ENCODE measurements at regions not wholly inside any gene's neighbourhood (a gene's known extent, or its start where the extent isn't known, plus 50 kb on each side); places are given as distances from the start of the nearest gene placed in this dataset.
A peak's percentile ranks its signal among the peaks of the same experiment; 100 is the strongest.
"Not testable (repeated sequence)": the region's sequence is repeated elsewhere in the genome, so short reads cannot be mapped to it uniquely, and the experiment has no call there.

- H3K27me3 ChIP-seq (ENCODE audit: low read depth), result no peaks in the 10 kb centered on the region
- H3K4me3 ChIP-seq, result no peak overlapping the region
- no peaks in the 10 kb centered on the region for H3K36me3 ChIP-seq (replicated peaks)
- no peak for DNase-seq (ENCODE audit: low spot score in 2 of 2)
- in situ Hi-C loops (cut with MboI; ENCODE audit: low sequenced_read_pairs), result no loop called here
- no peaks in the 10 kb centered on the region for H3K4me1 ChIP-seq
- H3K9me3 ChIP-seq, result no peaks in the 10 kb centered on the region
Measured at GRCh38 chr1:245084551-245084950, 70.2 kb upstream of the KIF26B start.

GRCh38 chr1:245079021-245079609 is 75.7 kb upstream of the KIF26B start:
- in situ Hi-C loops (cut with MboI; ENCODE audit: low sequenced_read_pairs), result no loop called here
- Histone ChIP-seq H3K4me3 (no peak overlapping the region), H3K4me1 (0 out of 2 replicates have a peak, but pooled peaks cover under 1% of the 10 kb centered on the region), H3K9me3 (no peaks in the 10 kb centered on the region), H3K36me3 (replicated peaks) (no peaks in the 10 kb centered on the region), H3K27me3 (ENCODE audit: low read depth) (no peaks in the 10 kb centered on the region)
- DNase-seq (ENCODE audit: low spot score in 2 of 2), result peak in 1 of 2 experiments; percentile 11

GRCh38 chr1:245074898-245075297 is 79.9 kb upstream of the KIF26B start:
- no peak for DNase-seq (ENCODE audit: low spot score in 2 of 2)
- Histone ChIP-seq H3K9me3 (no peaks in the 10 kb centered on the region), H3K36me3 (replicated peaks) (no peaks in the 10 kb centered on the region), H3K27me3 (ENCODE audit: low read depth) (no peaks in the 10 kb centered on the region), H3K4me3 (no peak overlapping the region), H3K4me1 (peaks cover 3% of the 10 kb centered on the region; the same call in 1 of the 2 replicates)
- in situ Hi-C loops (cut with MboI; ENCODE audit: low sequenced_read_pairs), result no loop called here

DNA sequence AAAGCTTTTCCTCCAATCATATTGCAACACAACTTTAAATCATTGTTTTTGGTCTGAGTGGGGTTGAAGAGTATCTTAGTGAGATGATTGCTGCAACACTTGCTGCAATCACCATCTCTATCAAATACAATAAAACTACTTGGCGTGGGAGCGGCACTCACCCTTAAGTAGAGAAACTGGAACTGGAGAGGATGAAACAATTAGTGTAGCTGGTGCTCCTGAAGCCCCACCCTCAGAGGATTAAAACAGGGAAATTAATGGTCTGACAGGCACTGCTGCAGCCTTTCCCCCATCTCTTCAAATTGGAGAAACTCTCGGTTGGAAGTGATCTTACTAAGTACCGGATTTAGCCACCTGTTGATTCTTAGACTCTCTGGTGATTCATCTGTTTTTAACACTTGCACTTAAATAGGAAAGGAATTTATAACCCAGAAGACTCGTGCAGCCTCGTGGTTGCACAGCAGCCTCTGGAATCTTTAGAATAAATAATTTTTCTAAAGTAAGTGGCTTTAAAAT is 80.5 kb upstream of the KIF26B start:
- H3K36me3 ChIP-seq (replicated peaks), result no peaks in the 10 kb centered on the region
- H3K9me3 ChIP-seq, result no peaks in the 10 kb centered on the region
- H3K4me3 ChIP-seq, result no peak overlapping the region
- DNase-seq (ENCODE audit: low spot score in 2 of 2), result peak; percentile 39 to 64
- peaks cover 3% of the 10 kb centered on the region; the same call in 1 of the 2 replicates for H3K4me1 ChIP-seq
- in situ Hi-C loops (cut with MboI; ENCODE audit: low sequenced_read_pairs), result no loop called here
- no peaks in the 10 kb centered on the region for H3K27me3 ChIP-seq (ENCODE audit: low read depth)

DNA sequence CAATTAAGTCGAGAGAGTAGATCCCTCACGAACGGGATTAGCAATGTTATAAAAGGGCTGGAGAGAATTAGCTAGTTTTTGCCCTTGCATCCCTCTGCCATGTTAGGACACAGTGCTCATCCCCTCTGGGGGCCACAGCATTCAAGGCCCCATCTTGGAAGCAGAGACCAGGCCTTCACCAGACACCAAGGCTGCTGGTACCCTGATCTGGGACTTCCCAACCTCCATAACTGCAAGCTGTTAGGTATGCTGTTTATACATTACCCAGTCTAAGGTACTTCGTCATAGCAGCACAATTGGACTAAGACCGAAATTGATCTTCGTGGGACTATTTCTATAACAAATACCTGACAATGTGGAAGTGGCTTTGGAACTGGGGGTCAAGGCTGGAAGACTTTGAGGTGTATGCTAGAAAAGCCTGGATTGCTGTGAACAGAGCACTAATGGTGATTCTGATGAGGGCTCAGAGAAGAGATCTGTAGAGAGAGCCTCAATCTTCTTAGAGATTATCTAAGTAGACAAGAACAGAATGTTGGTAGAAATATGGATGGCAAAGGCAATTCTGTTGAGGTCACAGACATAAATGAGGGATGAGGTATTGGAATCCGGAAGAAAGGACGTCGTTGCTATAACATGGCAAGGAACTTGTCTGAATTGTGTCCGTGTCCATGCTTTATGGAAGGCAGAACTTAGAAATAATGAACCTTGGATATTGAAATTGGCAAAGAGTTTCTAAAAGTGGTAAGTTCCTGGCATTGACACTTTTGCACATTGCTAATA is 83.8 kb upstream of the KIF26B start:
- in situ Hi-C loops (cut with MboI; ENCODE audit: low sequenced_read_pairs), result no loop called here
- no peak for DNase-seq (ENCODE audit: low spot score in 2 of 2)

GRCh38 chr1:245067257-245067656 is 87.5 kb upstream of the KIF26B start:
- no peak overlapping the region for H3K4me3 ChIP-seq
- H3K4me1 ChIP-seq, result no peaks in the 10 kb centered on the region
- H3K36me3 ChIP-seq (replicated peaks), result no peaks in the 10 kb centered on the region
- in situ Hi-C loops (cut with MboI; ENCODE audit: low sequenced_read_pairs), result no loop called here
- H3K9me3 ChIP-seq, result no peaks in the 10 kb centered on the region
- H3K27me3 ChIP-seq (ENCODE audit: low read depth), result no peaks in the 10 kb centered on the region
- DNase-seq (ENCODE audit: low spot score in 2 of 2), result no peak

More for the DNA sequence above, 83.8 kb upstream of the KIF26B start:
- no peak overlapping the region for H3K4me3 ChIP-seq
- H3K36me3 ChIP-seq (replicated peaks), result no peaks in the 10 kb centered on the region
- H3K27me3 ChIP-seq (ENCODE audit: low read depth), result no peaks in the 10 kb centered on the region
- H3K9me3 ChIP-seq, result no peaks in the 10 kb centered on the region
- peaks cover 3% of the 10 kb centered on the region; the same call in 1 of the 2 replicates for H3K4me1 ChIP-seq

GRCh38 chr1:245062741-245063305 is 92.0 kb upstream of the KIF26B start:
- H3K27me3 ChIP-seq (ENCODE audit: low read depth), result no peaks in the 10 kb centered on the region
- H3K4me3 ChIP-seq, result no peak overlapping the region
- no peak for DNase-seq (ENCODE audit: low spot score in 2 of 2)
- H3K9me3 ChIP-seq, result no peaks in the 10 kb centered on the region
- no peaks in the 10 kb centered on the region for H3K4me1 ChIP-seq
- no peaks in the 10 kb centered on the region for H3K36me3 ChIP-seq (replicated peaks)
- in situ Hi-C loops (cut with MboI; ENCODE audit: low sequenced_read_pairs), result no loop called here

GRCh38 chr1:245061808-245062207 is 93.0 kb upstream of the KIF26B start:
- DNase-seq (ENCODE audit: low spot score in 2 of 2); in situ Hi-C loops (cut with MboI; ENCODE audit: low sequenced_read_pairs); H3K36me3 ChIP-seq (replicated peaks); H3K9me3 ChIP-seq; H3K4me3 ChIP-seq; H3K4me1 ChIP-seq; H3K27me3 ChIP-seq (ENCODE audit: low read depth): not testable (repeated sequence)

DNA sequence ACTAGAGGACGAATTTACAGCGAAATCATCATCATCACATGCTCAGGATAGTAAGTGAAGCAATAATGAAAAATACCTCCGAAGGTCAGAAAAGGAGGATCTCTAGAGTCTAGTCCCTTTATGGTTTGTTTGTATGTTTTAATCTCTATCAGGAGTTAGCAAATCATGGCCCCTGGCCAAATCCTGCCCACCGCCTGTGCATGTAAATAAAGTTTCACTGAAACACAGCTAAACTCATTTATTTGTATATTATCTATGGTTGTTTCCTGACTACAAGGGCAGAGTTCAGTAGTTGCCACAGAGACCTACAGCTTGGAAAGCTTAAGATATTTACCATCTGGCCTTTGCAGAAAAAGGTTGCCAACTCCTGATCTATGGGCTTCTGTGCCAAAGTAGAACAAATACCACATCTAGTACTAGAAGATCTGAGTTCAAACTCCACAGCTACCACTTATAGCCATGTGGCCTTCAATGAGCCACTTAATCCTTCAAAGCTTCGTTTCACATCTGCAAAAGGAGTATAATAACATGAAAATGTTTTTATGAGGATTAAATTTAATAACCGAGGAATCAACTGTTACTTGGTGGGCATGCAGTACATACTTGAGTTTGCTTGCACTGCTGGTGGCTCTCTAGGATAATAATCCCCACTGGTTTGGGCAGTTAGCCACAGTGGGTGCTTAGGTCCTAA is 94.0 kb upstream of the KIF26B start:
- no peak overlapping the region for H3K4me3 ChIP-seq
- H3K4me1 ChIP-seq, result no peaks in the 10 kb centered on the region
- H3K36me3 ChIP-seq (replicated peaks), result no peaks in the 10 kb centered on the region
- H3K9me3 ChIP-seq, result no peaks in the 10 kb centered on the region
- no peak for DNase-seq (ENCODE audit: low spot score in 2 of 2)
- in situ Hi-C loops (cut with MboI; ENCODE audit: low sequenced_read_pairs), result no loop called here
- no peaks in the 10 kb centered on the region for H3K27me3 ChIP-seq (ENCODE audit: low read depth)

DNA sequence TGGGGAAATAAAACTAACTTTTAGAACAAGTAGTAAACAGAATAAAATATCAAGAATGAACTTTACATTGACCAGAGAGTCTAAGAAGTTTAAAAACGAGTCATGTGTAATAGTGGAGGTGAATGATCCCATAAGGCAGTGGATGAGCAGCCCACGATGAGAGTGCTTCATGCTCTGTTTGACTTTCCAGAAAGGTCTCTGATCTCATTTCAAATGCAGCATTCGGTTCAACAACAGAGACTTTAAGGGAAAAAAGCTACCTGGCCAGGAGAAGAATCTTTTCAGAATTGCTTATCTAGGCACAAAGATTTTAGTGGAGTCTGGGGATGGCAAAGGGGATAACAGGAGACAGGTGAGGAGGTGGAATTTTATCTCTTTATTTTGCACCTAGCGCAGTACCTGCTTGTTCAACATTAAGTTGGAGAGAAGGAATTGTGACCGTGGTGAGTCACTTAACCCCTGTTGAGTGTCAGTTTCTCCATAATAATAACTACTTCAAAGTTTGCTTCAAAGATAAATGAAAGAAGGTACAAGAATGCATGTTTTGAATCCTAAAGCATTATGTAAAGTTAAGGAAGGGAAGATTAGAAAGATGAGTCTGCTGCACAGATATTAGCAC is 94.9 kb upstream of the KIF26B start:
- H3K4me3 ChIP-seq, result no peak overlapping the region
- H3K36me3 ChIP-seq (replicated peaks), result no peaks in the 10 kb centered on the region
- no peaks in the 10 kb centered on the region for H3K9me3 ChIP-seq
- in situ Hi-C loops (cut with MboI; ENCODE audit: low sequenced_read_pairs), result no loop called here
- DNase-seq (ENCODE audit: low spot score in 2 of 2), result no peak
- H3K4me1 ChIP-seq, result no peaks in the 10 kb centered on the region
- H3K27me3 ChIP-seq (ENCODE audit: low read depth), result no peaks in the 10 kb centered on the region

DNA sequence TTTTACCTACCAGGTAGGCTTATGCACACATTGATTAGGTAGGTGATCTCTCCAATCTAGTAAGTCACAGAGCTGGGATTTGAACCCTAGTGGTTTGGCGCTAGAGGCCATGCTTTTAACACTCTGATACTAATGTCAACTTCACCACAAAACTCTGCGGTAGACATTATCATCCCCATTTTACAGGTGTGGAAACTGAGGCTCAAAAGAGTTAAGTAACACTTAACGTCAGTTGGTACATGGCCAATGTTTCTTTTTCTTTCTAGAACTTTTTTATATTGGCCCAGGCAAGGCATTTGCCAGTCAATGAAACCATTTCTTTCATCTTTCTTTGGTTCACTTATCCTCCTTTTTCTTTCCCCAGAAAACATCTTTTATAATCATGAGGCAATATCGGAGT is 95.9 kb upstream of the KIF26B start:
- in situ Hi-C loops (cut with MboI; ENCODE audit: low sequenced_read_pairs), result no loop called here
- Histone ChIP-seq H3K4me3 (no peak overlapping the region), H3K4me1 (no peaks in the 10 kb centered on the region), H3K9me3 (no peaks in the 10 kb centered on the region), H3K36me3 (replicated peaks) (no peaks in the 10 kb centered on the region), H3K27me3 (ENCODE audit: low read depth) (no peaks in the 10 kb centered on the region)
- no peak for DNase-seq (ENCODE audit: low spot score in 2 of 2)

- H3K4me1 ChIP-seq, result no peaks in the 10 kb centered on the region
- no peaks in the 10 kb centered on the region for H3K27me3 ChIP-seq (ENCODE audit: low read depth)
- H3K4me3 ChIP-seq, result no peak overlapping the region
- H3K36me3 ChIP-seq (replicated peaks), result no peaks in the 10 kb centered on the region
- no peak for DNase-seq (ENCODE audit: low spot score in 2 of 2)
- H3K9me3 ChIP-seq, result no peaks in the 10 kb centered on the region
- in situ Hi-C loops (cut with MboI; ENCODE audit: low sequenced_read_pairs), result no loop called here
Measured at GRCh38 chr1:245058436-245058835, 96.3 kb upstream of the KIF26B start.

GRCh38 chr1:245056913-245057312 is 97.9 kb upstream of the KIF26B start:
- no peaks in the 10 kb centered on the region for H3K4me1 ChIP-seq
- in situ Hi-C loops (cut with MboI; ENCODE audit: low sequenced_read_pairs), result no loop called here
- H3K9me3 ChIP-seq, result no peaks in the 10 kb centered on the region
- no peak overlapping the region for H3K4me3 ChIP-seq
- no peaks in the 10 kb centered on the region for H3K27me3 ChIP-seq (ENCODE audit: low read depth)
- no peak for DNase-seq (ENCODE audit: low spot score in 2 of 2)
- no peaks in the 10 kb centered on the region for H3K36me3 ChIP-seq (replicated peaks)
